HG03045 (cell line): ENCODE measurements at regions not wholly inside any gene's neighbourhood (a gene's known extent, or its start where the extent isn't known, plus 50 kb on each side); places are given as distances from the start of the nearest gene placed in this dataset.

Experiments
- ATAC-seq: cut with Tn5 transposase; IDR thresholded peaks from one replicate; pipeline ENCODE4 v1.9.1; 2021; ENCODE audit warnings: mild to moderate bottlenecking, moderate library complexity; ENCODE audit not compliant: unreplicated experiment

DNA sequence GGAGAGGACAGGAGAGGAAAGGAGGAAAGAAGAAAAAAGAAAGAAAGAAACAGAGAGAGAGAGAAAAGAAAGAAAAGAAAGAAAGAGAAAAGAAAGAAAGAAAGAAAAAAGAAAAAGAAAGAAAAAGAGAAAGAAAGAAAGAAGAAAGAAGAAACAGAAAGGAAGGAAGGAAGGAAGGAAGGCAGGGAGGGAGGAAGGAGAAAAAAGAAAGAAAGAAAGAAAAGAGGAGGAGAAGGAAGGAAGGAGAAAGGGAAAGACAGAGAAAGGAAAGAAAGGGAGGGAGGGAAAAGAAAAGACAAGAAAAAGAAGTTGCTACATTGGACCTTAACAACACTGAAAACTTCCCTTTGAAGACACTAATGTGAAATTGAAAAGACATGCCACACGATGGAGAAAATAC is 56.6 kb upstream of the CCL2 start:
- ATAC-seq = no peak

DNA sequence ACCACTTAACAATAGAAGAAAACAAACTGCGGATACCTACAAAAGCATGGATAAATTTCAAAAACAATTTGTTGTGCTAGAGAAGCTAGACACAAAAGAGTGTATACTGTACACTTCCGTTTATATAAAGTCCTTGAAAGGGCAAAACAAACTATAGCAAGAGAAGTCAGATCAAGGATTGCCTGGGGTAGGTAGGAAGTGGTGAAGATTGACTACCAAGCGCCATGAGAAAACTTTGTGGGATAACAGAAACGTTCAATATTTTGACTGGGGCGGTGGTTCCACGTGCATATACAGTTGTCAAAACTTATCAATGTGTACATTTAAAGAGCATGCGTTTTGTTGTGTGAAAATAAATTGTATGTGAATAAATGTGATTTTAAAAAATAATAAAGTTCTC is 55.6 kb upstream of the CCL2 start:
- no peak for ATAC-seq

DNA sequence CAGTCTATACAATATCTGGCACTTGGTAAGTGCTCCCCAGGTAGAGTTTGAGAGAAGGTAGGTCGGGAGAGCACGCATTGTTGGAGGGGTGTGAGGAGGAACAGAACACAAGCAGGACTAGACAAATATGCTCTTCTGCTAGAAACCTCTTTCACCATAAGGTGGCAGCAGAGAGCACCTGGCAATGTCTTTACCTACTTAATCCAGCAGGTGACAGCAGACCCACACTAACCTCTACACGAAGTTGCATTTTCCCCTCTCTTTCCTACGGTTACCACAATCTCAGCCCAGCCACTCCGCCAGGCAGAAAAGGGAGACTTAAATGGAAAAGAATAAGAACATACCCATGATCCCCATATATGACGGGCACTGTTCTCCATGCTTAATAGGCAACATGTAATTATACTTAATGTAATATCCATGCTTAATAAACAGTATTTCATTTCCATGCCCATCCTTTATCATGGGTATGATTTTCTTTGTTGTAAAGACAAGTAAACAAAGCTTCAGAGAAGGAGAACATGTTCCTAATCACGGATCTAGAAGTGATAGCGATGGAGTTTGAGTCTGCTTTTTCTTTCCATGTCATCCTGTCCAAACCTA is 55.1 kb upstream of the CCL2 start:
- ATAC-seq = no peak

DNA sequence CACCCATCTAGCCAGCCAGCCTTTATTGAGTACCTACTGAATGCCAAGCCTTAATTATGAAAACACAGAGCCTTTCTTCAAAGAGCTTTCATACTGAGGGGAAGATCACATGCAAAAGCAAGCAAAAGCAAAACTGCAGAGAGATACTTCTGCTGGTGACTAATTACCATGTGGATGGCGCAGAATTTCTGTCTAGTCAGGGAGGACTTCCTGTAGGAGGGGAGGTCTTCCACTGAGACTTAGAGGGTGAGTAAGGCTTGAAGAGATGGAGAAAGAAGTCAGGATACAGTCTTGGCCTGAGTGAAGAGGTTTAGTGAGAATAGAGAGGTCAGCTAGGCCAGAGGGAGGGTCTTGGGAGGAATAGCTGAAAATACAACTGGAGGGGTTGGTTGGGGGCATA is 53.9 kb upstream of the CCL2 start:
- ATAC-seq = no peak

DNA sequence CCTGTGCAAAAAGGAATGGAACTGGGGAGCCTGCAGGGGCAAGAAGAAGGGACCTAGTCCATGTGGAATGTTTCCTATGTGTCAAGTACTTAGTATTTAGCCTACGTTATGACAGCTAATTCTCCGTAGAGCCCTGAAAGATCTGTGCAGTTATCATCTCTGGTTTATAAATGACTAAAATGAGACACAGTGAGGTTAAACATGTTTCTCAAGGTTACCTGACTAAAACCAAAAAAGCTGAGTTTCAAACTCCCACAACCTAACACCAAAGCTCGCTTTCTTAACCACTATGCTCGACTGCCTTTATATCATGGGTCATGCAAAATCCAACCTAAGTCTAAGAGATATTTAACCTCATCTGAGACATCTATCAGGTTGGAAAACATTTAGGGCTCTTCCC is 53.3 kb upstream of the CCL2 start:
- no peak for ATAC-seq

DNA sequence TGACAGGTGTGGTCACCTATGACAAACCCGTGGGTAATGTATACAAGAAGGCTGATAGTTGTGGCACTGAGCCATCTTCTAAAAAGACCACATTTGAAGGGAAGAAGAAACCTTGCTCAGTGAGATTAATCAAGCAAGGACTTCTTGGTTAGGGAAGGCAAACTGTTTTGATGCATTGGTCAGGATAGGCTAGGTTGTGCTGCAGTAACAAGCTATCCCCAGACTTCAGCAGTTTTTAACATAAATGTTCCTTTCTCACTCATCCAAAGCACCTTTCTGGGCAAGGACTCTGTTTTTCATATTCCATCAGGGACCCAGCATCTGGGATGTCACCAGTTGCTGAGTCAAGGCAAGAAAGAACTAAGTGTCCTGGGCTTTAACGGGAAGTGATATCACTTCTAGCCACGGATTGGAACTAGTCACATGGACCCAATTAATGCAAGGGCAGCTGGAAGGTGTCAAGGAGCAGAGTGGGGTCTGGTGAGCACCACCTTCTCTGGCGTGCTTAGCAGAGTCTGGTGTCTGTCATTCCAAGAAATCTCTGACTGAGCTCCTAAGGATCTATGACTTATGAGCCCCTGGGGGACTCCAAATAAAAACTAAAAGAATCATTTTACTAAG is 52.0 kb upstream of the CCL2 start:
- no peak for ATAC-seq

DNA sequence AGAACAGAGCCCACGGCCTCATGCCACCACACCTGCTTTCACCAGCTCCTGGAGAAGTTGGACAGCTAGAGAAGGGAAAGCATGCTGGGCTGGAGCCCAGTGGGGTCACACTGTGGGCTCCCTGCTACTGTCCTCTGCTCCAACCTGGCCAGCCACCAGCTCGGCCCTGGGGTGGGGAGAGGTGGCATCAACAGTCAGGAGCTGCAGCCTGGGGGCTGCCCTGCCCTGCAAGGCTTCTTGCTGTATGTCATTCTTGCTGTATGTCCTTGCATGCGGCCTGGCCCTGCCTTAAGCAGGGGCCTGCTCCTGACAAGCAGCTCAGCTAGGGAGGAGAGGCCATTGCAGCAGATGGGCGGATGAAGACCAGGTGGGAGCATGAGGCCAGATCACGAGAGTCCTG is 50.7 kb upstream of the CCL2 start:
- ATAC-seq = no peak
